Vagina (tissue), 2 donors: ENCODE measurements at regions not wholly inside any gene's neighbourhood (a gene's known extent, or its start where the extent isn't known, plus 50 kb on each side); places are given as distances from the start of the nearest gene placed in this dataset.

Experiments
- CTCF ChIP-seq, 3 experiments: fragments of 450-650 bp in 2 of 3; fragments of 200-600 bp in 1 of 3; sonication (generic) in 1 of 3; IDR thresholded peaks; one replicate each; pipeline ENCODE4 v1.5.1; 2017 to 2019; ENCODE audit warnings: antibody characterized with exemption in 3 of 3, mild to moderate bottlenecking in 2 of 3, moderate library complexity in 2 of 3
- POLR2A ChIP-seq, 2 donors: fragments of 450-650 bp; IDR thresholded peaks; one replicate each; pipeline ENCODE4 v1.6.1; 2017; ENCODE audit warnings: antibody characterized with exemption in 2 of 2, mild to moderate bottlenecking in 2 of 2, moderate library complexity in 2 of 2
- POLR2AphosphoS5 ChIP-seq, 2 donors: sonication (generic); formaldehyde crosslinking; IDR thresholded peaks; one replicate each; pipeline ENCODE4 v1.9.0; 2017; ENCODE audit warnings: antibody characterized with exemption in 2 of 2, mild to moderate bottlenecking in 2 of 2, low read depth in 1 of 2; ENCODE audit not compliant: insufficient read depth in 1 of 2

GRCh38 chr9:109963079-109963478, 183.1 kb downstream of the PALM2AKAP2 start:
- no peak for TF ChIP-seq CTCF (IDR thresholded peaks at IDR 0.05)
- no peak for TF ChIP-seq POLR2A (IDR thresholded peaks at IDR 0.05)
- no peak for TF ChIP-seq POLR2AphosphoS5 (IDR thresholded peaks at IDR 0.05; ENCODE audit: insufficient read depth in 1 of 2, low read depth in 1 of 2)
